ENCODE measurements at regions not wholly inside any gene's neighbourhood (a gene's known extent, or its start where the extent isn't known, plus 50 kb on each side); places are given as distances from the start of the nearest gene placed in this dataset.

GRCh38 chr11:8318536-8318935 is 54.9 kb upstream of the LMO1 start:
- no peak for TF ChIP-seq CTCF (IDR thresholded peaks at IDR 0.05; ENCODE audit: poor library complexity)
- no peak for TF ChIP-seq EZH2 (IDR thresholded peaks at IDR 0.05; ENCODE audit: borderline replicate concordance)
- TF ChIP-seq EZH2phosphoT487 (IDR thresholded peaks at IDR 0.05; ENCODE audit: low read depth, severe bottlenecking, unreplicated experiment): no peak

Measured in hepatocyte (in vitro differentiated cells).